ENCODE measurements at regions not wholly inside any gene's neighbourhood (a gene's known extent, or its start where the extent isn't known, plus 50 kb on each side); places are given as distances from the start of the nearest gene placed in this dataset.

DNA sequence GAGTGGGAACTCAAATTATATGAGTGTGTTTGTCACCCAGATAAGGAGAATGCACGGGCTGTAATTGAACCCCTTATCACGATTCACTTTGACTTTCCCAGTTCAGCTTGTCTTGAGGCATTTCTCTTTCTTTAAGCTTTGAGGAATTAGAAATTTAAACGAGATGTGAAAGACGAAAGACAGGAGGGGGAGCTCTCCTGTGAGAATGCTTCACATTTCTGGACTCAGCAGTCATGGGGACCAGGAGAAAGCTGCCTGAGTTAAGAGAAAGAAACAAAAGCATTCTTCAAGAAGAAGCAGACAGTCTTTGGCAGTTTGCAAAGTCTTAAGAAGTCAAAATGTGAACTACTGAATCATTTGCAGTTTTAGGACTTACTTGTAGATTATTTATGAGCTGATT lies 205.6 kb downstream of the NECTIN3 start:
- TF ChIP-seq POLR2A (IDR thresholded peaks at IDR 0.05; ENCODE audit: low read length): no peak
- TF ChIP-seq GATA1 (IDR thresholded peaks at IDR 0.05; ENCODE audit: low read depth, low read length): no peak

Data from erythroblast (primary cell).